Nephron progenitor cell (in vitro differentiated cells): ENCODE measurements at regions not wholly inside any gene's neighbourhood (a gene's known extent, or its start where the extent isn't known, plus 50 kb on each side); places are given as distances from the start of the nearest gene placed in this dataset.
"Not testable (repeated sequence)": the region's sequence is repeated elsewhere in the genome, so short reads cannot be mapped to it uniquely, and the experiment has no call there.

Experiments
- DNase-seq: peaks from one replicate; pipeline ENCODE4 v3.0.0; 2021
- H3K27ac Mint-ChIP-seq: 2 replicates; pipeline ENCODE4 v1.8.0; 2021; ENCODE audit warnings: mild to moderate bottlenecking, moderate library complexity, mixed read lengths
- H3K27me3 Mint-ChIP-seq: 2 replicates; pipeline ENCODE4 v1.8.0; 2021; ENCODE audit warnings: mild to moderate bottlenecking, low read depth, mixed read lengths; ENCODE audit not compliant: poor library complexity
- H3K36me3 Mint-ChIP-seq: 2 replicates; pipeline ENCODE4 v1.8.0; 2021; ENCODE audit warnings: low read depth, mixed read lengths
- H3K4me1 Mint-ChIP-seq: 2 replicates; pipeline ENCODE4 v1.8.0; 2021; ENCODE audit warnings: mixed read lengths
- H3K4me3 Mint-ChIP-seq: 2 replicates; pipeline ENCODE4 v1.8.0; 2021; ENCODE audit warnings: mild to moderate bottlenecking, moderate library complexity, mixed read lengths
- H3K9me3 Mint-ChIP-seq: 2 replicates; pipeline ENCODE4 v1.8.0; 2021; ENCODE audit warnings: mild to moderate bottlenecking, moderate library complexity, mixed read lengths
- TF ChIP-seq, protein P1 (sequence below): fragments of 200-600 bp; sonication (generic); IDR thresholded peaks from 2 replicates; pipeline ENCODE4 v1.5.0; 2021; ENCODE audit warnings: antibody characterized with exemption

- DNase-seq, result no peak
- no peaks in the 10 kb centered on the region for H3K4me1 Mint-ChIP-seq
- no peak overlapping the region for H3K27ac Mint-ChIP-seq
- TF ChIP-seq, protein P1, sequence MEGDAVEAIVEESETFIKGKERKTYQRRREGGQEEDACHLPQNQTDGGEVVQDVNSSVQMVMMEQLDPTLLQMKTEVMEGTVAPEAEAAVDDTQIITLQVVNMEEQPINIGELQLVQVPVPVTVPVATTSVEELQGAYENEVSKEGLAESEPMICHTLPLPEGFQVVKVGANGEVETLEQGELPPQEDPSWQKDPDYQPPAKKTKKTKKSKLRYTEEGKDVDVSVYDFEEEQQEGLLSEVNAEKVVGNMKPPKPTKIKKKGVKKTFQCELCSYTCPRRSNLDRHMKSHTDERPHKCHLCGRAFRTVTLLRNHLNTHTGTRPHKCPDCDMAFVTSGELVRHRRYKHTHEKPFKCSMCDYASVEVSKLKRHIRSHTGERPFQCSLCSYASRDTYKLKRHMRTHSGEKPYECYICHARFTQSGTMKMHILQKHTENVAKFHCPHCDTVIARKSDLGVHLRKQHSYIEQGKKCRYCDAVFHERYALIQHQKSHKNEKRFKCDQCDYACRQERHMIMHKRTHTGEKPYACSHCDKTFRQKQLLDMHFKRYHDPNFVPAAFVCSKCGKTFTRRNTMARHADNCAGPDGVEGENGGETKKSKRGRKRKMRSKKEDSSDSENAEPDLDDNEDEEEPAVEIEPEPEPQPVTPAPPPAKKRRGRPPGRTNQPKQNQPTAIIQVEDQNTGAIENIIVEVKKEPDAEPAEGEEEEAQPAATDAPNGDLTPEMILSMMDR, result no peak
- H3K27me3 Mint-ChIP-seq, result no peaks in the 10 kb centered on the region
- no peaks in the 10 kb centered on the region for H3K36me3 Mint-ChIP-seq
- peaks cover 63% of the 10 kb centered on the region for H3K9me3 Mint-ChIP-seq
- no peak overlapping the region for H3K4me3 Mint-ChIP-seq
Observed at GRCh38 chr4:189656641-189657040, 284.0 kb upstream of the FRG1 start.

GRCh38 chr4:189658259-189658658 lies 282.4 kb upstream of the FRG1 start:
- H3K36me3 Mint-ChIP-seq, DNase-seq, H3K4me1 Mint-ChIP-seq, H3K27ac Mint-ChIP-seq, H3K27me3 Mint-ChIP-seq, H3K4me3 Mint-ChIP-seq: not testable (repeated sequence)
- H3K9me3 Mint-ChIP-seq, result peaks cover 69% of the 10 kb centered on the region

DNA sequence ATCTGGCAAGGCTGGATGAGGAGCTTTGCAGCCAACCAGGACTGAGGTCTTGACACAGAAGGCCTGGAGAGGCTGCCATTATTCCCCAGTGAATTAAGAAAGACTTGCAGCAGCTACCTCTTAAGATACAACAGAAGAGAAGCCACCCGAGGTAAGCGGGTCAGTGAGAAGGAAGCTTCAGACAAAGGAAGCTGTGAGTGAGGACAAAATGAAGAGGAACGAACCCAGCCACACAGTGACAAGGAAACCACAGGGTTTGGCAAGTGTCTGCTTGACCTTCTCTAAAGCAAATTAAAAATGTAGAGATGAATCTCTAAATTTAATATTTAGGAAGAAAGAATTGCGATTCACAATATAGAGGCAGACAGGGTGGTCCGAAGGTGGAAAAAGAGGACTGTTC lies 281.8 kb upstream of the FRG1 start:
- DNase-seq, H3K27me3 Mint-ChIP-seq, H3K36me3 Mint-ChIP-seq, H3K4me1 Mint-ChIP-seq, H3K27ac Mint-ChIP-seq, H3K4me3 Mint-ChIP-seq: not testable (repeated sequence)
- H3K9me3 Mint-ChIP-seq, result peaks cover 72% of the 10 kb centered on the region

- no peak overlapping the region for H3K4me3 Mint-ChIP-seq
- H3K36me3 Mint-ChIP-seq, result no peaks in the 10 kb centered on the region
- TF ChIP-seq, protein P1, result no peak
- H3K27ac Mint-ChIP-seq, result no peak overlapping the region
- H3K27me3 Mint-ChIP-seq, result no peaks in the 10 kb centered on the region
- DNase-seq, result no peak
- H3K9me3 Mint-ChIP-seq, result peaks cover 74% of the 10 kb centered on the region
- no peaks in the 10 kb centered on the region for H3K4me1 Mint-ChIP-seq
Observed at GRCh38 chr4:189659287-189659686, 281.4 kb upstream of the FRG1 start.

GRCh38 chr4:189660722-189661360 lies 279.8 kb upstream of the FRG1 start:
- Mint-ChIP-seq H3K27ac (no peak overlapping the region), H3K27me3 (no peaks in the 10 kb centered on the region), H3K4me3 (no peak overlapping the region), H3K36me3 (no peaks in the 10 kb centered on the region), H3K9me3 (peaks cover 68% of the 10 kb centered on the region), H3K4me1 (no peaks in the 10 kb centered on the region)
- TF ChIP-seq, protein P1, result no peak
- DNase-seq, result no peak

- no peak for DNase-seq
- Mint-ChIP-seq H3K9me3 (peaks cover 58% of the 10 kb centered on the region), H3K27ac (no peak overlapping the region), H3K4me1 (no peaks in the 10 kb centered on the region), H3K4me3 (no peak overlapping the region), H3K36me3 (no peaks in the 10 kb centered on the region), H3K27me3 (no peaks in the 10 kb centered on the region)
- TF ChIP-seq, protein P1, result no peak
Observed at GRCh38 chr4:189664693-189665250, 275.9 kb upstream of the FRG1 start.

DNA sequence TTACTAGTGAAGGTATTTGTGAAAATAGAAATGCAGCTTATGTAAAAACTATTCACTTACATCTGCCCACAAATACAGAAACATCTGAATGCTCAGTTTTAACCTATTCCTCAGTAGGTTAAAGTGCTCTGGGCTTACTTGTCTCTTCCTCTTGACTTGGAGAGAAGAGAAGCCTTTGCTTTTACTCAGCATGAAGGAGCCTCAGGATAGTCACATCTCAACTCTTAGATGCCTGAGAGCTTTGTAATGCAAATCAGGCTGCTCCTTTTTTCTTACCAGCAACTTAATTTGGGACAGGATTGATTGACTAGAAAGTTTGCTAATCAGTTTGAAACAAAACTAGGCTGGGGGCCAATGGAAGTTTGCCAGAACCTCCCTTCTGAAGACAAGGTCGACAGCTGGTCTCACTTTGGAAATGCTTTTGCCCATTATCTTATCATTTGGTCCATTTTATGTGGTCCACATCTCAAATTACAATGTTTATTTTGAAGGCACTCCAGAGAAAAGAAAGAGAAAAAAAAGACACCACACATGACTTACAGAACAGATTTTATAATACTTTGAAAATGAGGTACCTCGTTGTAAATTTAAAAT lies 274.9 kb upstream of the FRG1 start:
- peaks cover 52% of the 10 kb centered on the region for H3K9me3 Mint-ChIP-seq
- H3K27me3 Mint-ChIP-seq, H3K4me3 Mint-ChIP-seq: not testable (repeated sequence)

GRCh38 chr4:189667386-189667785 lies 273.3 kb upstream of the FRG1 start:
- H3K27me3 Mint-ChIP-seq, DNase-seq, H3K4me3 Mint-ChIP-seq, H3K4me1 Mint-ChIP-seq, H3K27ac Mint-ChIP-seq, H3K36me3 Mint-ChIP-seq: not testable (repeated sequence)
- peaks cover 36% of the 10 kb centered on the region for H3K9me3 Mint-ChIP-seq

More for the DNA sequence above, 274.9 kb upstream of the FRG1 start:
- H3K36me3 Mint-ChIP-seq, H3K27ac Mint-ChIP-seq, H3K4me1 Mint-ChIP-seq, DNase-seq: not testable (repeated sequence)

DNA sequence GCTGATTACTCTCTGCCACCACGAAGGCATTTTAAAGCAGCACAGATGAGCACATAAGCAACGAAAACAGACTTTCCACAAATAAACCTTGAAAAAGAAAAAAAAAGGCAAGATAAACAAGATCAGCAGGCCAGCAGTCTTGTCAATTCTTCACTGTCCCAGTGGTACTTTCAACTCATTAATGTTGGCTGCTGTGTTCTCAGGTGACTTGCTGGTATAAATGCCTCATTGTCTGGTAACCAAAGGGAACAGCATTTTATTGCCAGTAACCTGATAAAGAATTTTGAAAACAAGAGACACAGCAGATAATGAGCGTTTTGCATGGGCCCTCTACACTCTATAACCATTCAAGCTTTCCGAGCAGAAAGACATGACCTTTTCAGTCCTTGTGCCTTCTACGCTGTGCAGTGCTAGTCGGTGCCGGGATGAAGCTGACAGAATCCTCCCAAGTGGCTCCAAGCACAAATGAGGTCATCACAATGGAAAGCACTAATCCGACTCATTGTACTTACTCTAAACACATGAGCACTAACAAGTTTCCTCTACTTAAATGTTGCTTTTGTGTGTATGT lies 242.9 kb upstream of the FRG1 start:
- DNase-seq, H3K4me1 Mint-ChIP-seq, H3K27ac Mint-ChIP-seq, H3K4me3 Mint-ChIP-seq, H3K36me3 Mint-ChIP-seq, H3K9me3 Mint-ChIP-seq, H3K27me3 Mint-ChIP-seq: not testable (repeated sequence)

GRCh38 chr4:189703000-189703399 lies 237.7 kb upstream of the FRG1 start:
- not testable (repeated sequence) for H3K27ac Mint-ChIP-seq, H3K4me3 Mint-ChIP-seq, H3K36me3 Mint-ChIP-seq, H3K27me3 Mint-ChIP-seq, H3K4me1 Mint-ChIP-seq, DNase-seq
- H3K9me3 Mint-ChIP-seq, result peaks cover 14% of the 10 kb centered on the region
